Right atrium auricular region (tissue), 2 donors: ENCODE measurements at regions not wholly inside any gene's neighbourhood (a gene's known extent, or its start where the extent isn't known, plus 50 kb on each side); places are given as distances from the start of the nearest gene placed in this dataset.

Source experiments
- DNase-seq: peaks from one replicate; pipeline ENCODE4 v3.0.0-alpha.2; 2019; ENCODE audit warnings: low spot score
- H3K27ac ChIP-seq, 2 donors: fragments of 200-600 bp; sonication (generic); 1 replicate in 1 of 2; 2 replicates in 1 of 2; pipeline ENCODE4 v1.5.1; 2016 to 2019
- H3K27me3 ChIP-seq, 2 donors: fragments of 200-600 bp; sonication (generic); one replicate each; pipeline versions ENCODE4 v1.5.1 to v1.6.0; 2017 to 2019
- H3K36me3 ChIP-seq: fragments of 200-600 bp; sonication (generic); one replicate; pipeline ENCODE4 v1.5.1; 2016
- H3K4me1 ChIP-seq, 2 donors: fragments of 200-600 bp; sonication (generic); one replicate each; pipeline versions ENCODE4 v1.5.1 to v1.6.0; 2017 to 2019
- H3K4me3 ChIP-seq, 2 donors: fragments of 200-600 bp; sonication (generic); 1 replicate in 1 of 2; 2 replicates in 1 of 2; pipeline ENCODE4 v1.5.1; 2017 to 2019; ENCODE audit warnings: mild to moderate bottlenecking in 1 of 2, moderate library complexity in 1 of 2
- H3K9me3 ChIP-seq, 2 donors: fragments of 200-600 bp; sonication (generic); one replicate each; pipeline ENCODE4 v1.5.1; 2019
- CTCF ChIP-seq, 2 donors: fragments of 200-600 bp; sonication (generic); IDR thresholded peaks; one replicate each; pipeline ENCODE4 v1.5.1; 2019; ENCODE audit warnings: antibody characterized with exemption in 2 of 2

DNA sequence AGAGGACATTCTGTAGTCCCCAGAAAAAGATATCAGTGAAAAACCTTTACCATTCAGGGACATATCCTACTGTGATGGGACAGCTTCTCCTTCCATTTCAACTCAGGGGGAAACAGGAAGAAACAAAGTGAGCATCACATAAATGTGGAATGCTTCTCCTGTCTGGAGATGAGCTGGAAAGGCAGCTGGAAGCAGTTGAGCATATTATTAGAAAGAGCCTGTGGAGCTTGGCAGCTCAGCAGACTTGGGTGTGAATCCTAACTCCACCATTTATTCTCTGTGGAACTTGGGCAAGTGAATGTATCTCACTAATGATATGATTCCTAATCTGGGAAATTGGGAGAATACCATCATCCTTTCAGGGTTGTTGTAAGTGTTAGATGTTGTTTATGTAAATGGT is 232.1 kb upstream of the F9 start:
- H3K4me1 ChIP-seq: no peaks in the 10 kb centered on the region
- no peak overlapping the region for H3K27ac ChIP-seq
- H3K9me3 ChIP-seq: no peaks in the 10 kb centered on the region
- H3K36me3 ChIP-seq: no peaks in the 10 kb centered on the region
- TF ChIP-seq CTCF (IDR thresholded peaks at IDR 0.05): no peak
- no peaks in the 10 kb centered on the region for H3K27me3 ChIP-seq
- no peak for DNase-seq
- H3K4me3 ChIP-seq: no peak overlapping the region

GRCh38 chrX:139297638-139298037 is 232.9 kb upstream of the F9 start:
- TF ChIP-seq CTCF (IDR thresholded peaks at IDR 0.05): no peak
- DNase-seq: no peak
- Histone ChIP-seq H3K27ac (no peak overlapping the region), H3K27me3 (no peaks in the 10 kb centered on the region), H3K9me3 (no peaks in the 10 kb centered on the region), H3K4me3 (no peak overlapping the region), H3K36me3 (no peaks in the 10 kb centered on the region), H3K4me1 (no peaks in the 10 kb centered on the region)

GRCh38 chrX:139293991-139294390 is 236.5 kb upstream of the F9 start:
- Histone ChIP-seq H3K4me3 (no peak overlapping the region), H3K36me3 (no peaks in the 10 kb centered on the region), H3K4me1 (no peaks in the 10 kb centered on the region), H3K27ac (no peak overlapping the region), H3K27me3 (no peaks in the 10 kb centered on the region), H3K9me3 (no peaks in the 10 kb centered on the region)
- no peak for TF ChIP-seq CTCF (IDR thresholded peaks at IDR 0.05)
- DNase-seq: no peak

DNA sequence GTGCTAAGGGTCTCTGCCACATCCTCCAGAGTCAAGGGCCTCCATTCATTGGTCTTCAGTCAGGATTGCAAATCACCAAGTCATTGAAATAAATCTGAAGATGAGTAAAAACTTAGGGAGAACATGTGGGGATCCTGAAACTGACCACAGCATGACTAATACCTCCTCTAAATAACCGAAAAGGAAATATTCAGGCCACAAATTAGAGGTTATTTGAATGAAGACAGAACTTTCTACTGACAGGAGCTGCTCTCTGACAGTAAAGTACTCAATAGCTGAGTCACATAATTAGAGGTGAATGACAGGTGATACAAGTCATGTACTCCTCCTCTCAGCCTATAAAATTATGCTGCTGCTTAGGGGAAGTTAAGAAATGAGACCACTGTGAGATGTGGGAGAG is 240.2 kb upstream of the F9 start:
- Histone ChIP-seq H3K36me3 (no peaks in the 10 kb centered on the region), H3K4me1 (no peaks in the 10 kb centered on the region), H3K27ac (no peak overlapping the region), H3K4me3 (no peak overlapping the region), H3K9me3 (no peaks in the 10 kb centered on the region), H3K27me3 (no peaks in the 10 kb centered on the region)
- no peak for TF ChIP-seq CTCF (IDR thresholded peaks at IDR 0.05)
- no peak for DNase-seq

DNA sequence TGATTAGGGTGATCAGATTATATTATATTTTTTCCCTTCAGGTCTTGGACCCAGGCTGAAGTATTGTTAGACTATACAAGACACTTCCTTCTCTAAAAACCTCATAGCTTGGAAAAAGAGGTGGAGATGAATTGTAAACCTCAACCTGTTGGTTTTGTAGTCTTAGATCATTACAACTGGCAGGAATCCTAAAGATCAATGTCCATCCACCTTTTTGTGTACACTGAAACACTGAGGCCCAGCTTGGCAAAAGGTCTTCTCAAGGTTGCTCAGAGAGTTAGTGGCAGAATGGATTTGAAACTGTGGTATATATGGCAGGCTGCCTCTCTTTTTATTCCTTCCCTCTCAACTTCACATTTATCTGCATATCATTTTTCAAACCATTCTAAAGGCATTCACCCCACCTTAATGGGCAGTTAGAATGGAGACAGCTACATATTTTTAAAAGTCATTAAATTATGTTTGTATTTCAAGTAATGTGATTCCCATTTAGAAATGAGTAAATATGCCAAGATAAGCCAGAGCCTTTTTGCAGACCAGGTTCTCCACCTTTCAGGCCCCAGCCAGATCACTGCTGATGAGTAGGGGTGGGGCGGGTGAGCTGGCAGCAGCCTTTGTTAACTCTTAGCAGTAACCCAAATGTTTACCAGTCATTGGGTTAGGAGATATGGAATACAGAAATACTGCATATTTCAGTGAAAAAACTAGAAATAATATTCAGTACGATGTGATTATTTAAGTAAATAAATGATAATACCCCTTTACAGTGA is 243.2 kb upstream of the F9 start:
- Histone ChIP-seq H3K27ac (no peak overlapping the region), H3K27me3 (no peaks in the 10 kb centered on the region), H3K36me3 (no peaks in the 10 kb centered on the region), H3K4me1 (no peaks in the 10 kb centered on the region), H3K4me3 (no peak overlapping the region), H3K9me3 (peaks cover 0 to 8% of the 10 kb centered on the region in 2 donors)
- TF ChIP-seq CTCF (IDR thresholded peaks at IDR 0.05): no peak
- DNase-seq: no peak

DNA sequence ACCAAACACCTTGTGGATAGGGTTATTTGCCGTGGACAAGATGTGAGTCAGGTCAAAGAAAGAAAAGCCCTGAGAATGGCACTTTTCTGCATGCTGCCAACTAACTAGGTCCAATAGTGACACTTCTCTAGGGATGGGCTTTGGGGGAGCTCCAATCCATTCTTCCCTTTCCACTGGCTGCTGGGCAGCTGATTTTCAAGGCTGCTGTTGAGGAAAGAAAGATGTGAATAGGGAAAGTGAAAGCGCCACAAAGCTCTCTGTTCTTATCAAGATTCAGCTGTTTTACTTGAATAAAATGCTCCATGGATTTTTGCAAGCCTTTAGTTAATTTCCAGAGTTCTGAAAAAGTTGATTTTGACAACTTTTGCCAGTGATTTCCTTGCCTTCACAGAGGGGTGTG is 244.2 kb upstream of the F9 start:
- TF ChIP-seq CTCF (IDR thresholded peaks at IDR 0.05): no peak
- Histone ChIP-seq H3K36me3 (no peaks in the 10 kb centered on the region), H3K27me3 (no peaks in the 10 kb centered on the region), H3K4me3 (no peak overlapping the region), H3K27ac (no peak overlapping the region), H3K9me3 (peaks cover 0 to 8% of the 10 kb centered on the region in 2 donors), H3K4me1 (no peaks in the 10 kb centered on the region)
- DNase-seq: no peak
